ENCODE measurements at regions not wholly inside any gene's neighbourhood (a gene's known extent, or its start where the extent isn't known, plus 50 kb on each side); places are given as distances from the start of the nearest gene placed in this dataset.

DNA sequence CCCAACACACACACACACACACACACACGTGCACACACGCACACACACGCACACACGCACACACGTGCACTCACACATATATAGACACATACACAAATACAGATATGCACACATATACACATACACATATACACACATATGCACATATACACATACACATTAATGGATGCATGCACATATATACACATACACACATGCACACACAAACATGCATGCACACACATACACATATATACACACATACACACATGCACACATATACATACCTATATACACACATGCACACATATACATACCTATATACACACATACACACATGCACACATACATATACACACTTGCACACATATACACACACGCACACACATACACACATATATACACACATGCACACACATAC, 312.4 kb upstream of the PFKP start:
- no peaks in the 10 kb centered on the region; the same call in 2 of the 3 replicates for H3K9me3 Mint-ChIP-seq
- DNase-seq (ENCODE audit: low spot score) (no peak), ATAC-seq (no peak)
- Histone ChIP-seq H3F3A (replicated peaks; ENCODE audit: low read depth) (no peaks in the 10 kb centered on the region), H2AFZ (no peak overlapping the region), H3K79me2 (replicated peaks; ENCODE audit: insufficient read depth) (no peaks in the 10 kb centered on the region), H3K36me3 (ENCODE audit: insufficient read depth) (no peaks in the 10 kb centered on the region), H3K4me3 (no peak overlapping the region), H3K9me2 (ENCODE audit: insufficient read depth) (peaks cover 5% of the 10 kb centered on the region; the same call in 1 of the 2 replicates), H3K27me3 (ENCODE audit: insufficient read depth) (no peaks in the 10 kb centered on the region), H3K4me1 (ENCODE audit: insufficient read depth) (0 out of 2 replicates have a peak, but pooled peaks cover 8% of the 10 kb centered on the region), H3K27ac (ENCODE audit: low read depth) (no peak overlapping the region), H4K20me1 (replicated peaks; ENCODE audit: insufficient read depth) (no peaks in the 10 kb centered on the region), H3K4me2 (no peak overlapping the region)
- H3K4me3 Mint-ChIP-seq: no peak overlapping the region
- H3K4me1 Mint-ChIP-seq: peaks cover 7% of the 10 kb centered on the region; the same call in 2 of the 3 replicates
- H3K36me3 Mint-ChIP-seq (ENCODE audit: low read depth): no peaks in the 10 kb centered on the region; the same call in 2 of the 3 replicates
- no peak for TF ChIP-seq CTCF (conservative IDR thresholded peaks at IDR 0.05; ENCODE audit: low read depth in 2 of 2)
- no peak for TF ChIP-seq EZH2phosphoT487 (IDR thresholded peaks at IDR 0.05; ENCODE audit: unreplicated experiment)
- TF ChIP-seq, protein P1, sequence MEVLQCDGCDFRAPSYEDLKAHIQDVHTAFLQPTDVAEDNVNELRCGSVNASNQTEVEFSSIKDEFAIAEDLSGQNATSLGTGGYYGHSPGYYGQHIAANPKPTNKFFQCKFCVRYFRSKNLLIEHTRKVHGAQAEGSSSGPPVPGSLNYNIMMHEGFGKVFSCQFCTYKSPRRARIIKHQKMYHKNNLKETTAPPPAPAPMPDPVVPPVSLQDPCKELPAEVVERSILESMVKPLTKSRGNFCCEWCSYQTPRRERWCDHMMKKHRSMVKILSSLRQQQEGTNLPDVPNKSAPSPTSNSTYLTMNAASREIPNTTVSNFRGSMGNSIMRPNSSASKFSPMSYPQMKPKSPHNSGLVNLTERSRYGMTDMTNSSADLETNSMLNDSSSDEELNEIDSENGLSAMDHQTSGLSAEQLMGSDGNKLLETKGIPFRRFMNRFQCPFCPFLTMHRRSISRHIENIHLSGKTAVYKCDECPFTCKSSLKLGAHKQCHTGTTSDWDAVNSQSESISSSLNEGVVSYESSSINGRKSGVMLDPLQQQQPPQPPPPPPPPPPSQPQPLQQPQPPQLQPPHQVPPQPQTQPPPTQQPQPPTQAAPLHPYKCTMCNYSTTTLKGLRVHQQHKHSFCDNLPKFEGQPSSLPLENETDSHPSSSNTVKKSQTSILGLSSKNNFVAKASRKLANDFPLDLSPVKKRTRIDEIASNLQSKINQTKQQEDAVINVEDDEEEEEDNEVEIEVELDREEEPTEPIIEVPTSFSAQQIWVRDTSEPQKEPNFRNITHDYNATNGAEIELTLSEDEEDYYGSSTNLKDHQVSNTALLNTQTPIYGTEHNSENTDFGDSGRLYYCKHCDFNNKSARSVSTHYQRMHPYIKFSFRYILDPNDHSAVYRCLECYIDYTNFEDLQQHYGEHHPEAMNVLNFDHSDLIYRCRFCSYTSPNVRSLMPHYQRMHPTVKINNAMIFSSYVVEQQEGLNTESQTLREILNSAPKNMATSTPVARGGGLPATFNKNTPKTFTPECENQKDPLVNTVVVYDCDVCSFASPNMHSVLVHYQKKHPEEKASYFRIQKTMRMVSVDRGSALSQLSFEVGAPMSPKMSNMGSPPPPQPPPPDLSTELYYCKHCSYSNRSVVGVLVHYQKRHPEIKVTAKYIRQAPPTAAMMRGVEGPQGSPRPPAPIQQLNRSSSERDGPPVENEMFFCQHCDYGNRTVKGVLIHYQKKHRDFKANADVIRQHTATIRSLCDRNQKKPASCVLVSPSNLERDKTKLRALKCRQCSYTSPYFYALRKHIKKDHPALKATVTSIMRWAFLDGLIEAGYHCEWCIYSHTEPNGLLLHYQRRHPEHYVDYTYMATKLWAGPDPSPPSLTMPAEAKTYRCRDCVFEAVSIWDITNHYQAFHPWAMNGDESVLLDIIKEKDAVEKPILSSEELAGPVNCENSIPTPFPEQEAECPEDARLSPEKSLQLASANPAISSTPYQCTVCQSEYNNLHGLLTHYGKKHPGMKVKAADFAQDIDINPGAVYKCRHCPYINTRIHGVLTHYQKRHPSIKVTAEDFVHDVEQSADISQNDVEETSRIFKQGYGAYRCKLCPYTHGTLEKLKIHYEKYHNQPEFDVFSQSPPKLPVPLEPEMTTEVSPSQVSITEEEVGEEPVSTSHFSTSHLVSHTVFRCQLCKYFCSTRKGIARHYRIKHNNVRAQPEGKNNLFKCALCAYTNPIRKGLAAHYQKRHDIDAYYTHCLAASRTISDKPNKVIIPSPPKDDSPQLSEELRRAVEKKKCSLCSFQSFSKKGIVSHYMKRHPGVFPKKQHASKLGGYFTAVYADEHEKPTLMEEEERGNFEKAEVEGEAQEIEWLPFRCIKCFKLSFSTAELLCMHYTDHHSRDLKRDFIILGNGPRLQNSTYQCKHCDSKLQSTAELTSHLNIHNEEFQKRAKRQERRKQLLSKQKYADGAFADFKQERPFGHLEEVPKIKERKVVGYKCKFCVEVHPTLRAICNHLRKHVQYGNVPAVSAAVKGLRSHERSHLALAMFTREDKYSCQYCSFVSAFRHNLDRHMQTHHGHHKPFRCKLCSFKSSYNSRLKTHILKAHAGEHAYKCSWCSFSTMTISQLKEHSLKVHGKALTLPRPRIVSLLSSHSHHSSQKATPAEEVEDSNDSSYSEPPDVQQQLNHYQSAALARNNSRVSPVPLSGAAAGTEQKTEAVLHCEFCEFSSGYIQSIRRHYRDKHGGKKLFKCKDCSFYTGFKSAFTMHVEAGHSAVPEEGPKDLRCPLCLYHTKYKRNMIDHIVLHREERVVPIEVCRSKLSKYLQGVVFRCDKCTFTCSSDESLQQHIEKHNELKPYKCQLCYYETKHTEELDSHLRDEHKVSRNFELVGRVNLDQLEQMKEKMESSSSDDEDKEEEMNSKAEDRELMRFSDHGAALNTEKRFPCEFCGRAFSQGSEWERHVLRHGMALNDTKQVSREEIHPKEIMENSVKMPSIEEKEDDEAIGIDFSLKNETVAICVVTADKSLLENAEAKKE (CRISPR knock-in tag; IDR thresholded peaks at IDR 0.05): no peak
- no peak for TF ChIP-seq NANOG (IDR thresholded peaks at IDR 0.05; ENCODE audit: borderline replicate concordance)
- TF ChIP-seq STAT1 (IDR thresholded peaks at IDR 0.05; ENCODE audit: unreplicated experiment): no peak
- TF ChIP-seq ETS1 (IDR thresholded peaks at IDR 0.05): no peak
- TF ChIP-seq ZNF331 (CRISPR knock-in tag; IDR thresholded peaks at IDR 0.05; ENCODE audit: low read depth): no peak
- no peak for TF ChIP-seq ZNF114 (CRISPR knock-in tag; IDR thresholded peaks at IDR 0.05)
- no peak for TF ChIP-seq POLR2AphosphoS5 (IDR thresholded peaks at IDR 0.05; ENCODE audit: low read depth)
- TF ChIP-seq REST (IDR thresholded peaks at IDR 0.05; ENCODE audit: unreplicated experiment): no peak
- no peak for TF ChIP-seq EZH2 (IDR thresholded peaks at IDR 0.05; ENCODE audit: low read depth, unreplicated experiment)
- TF ChIP-seq CREB1 (CRISPR knock-in tag; IDR thresholded peaks at IDR 0.05; ENCODE audit: low read depth): no peak
- TF ChIP-seq JUNB (IDR thresholded peaks at IDR 0.05; ENCODE audit: unreplicated experiment): no peak
- peaks cover 2% of the 10 kb centered on the region for H3K27me3 Mint-ChIP-seq (ENCODE audit: insufficient read depth, low read depth, poor library complexity)
- H3K27ac Mint-ChIP-seq: no peak overlapping the region
